Kidney (tissue), 13 donors: ENCODE measurements at regions not wholly inside any gene's neighbourhood (a gene's known extent, or its start where the extent isn't known, plus 50 kb on each side); places are given as distances from the start of the nearest gene placed in this dataset.

Source experiments
- DNase-seq, 5 donors: peaks; one replicate each; pipeline ENCODE4 v3.0.0-alpha.2; 2013 to 2020
- FAIRE-seq: peaks from 2 replicates; lab custom pipeline; 2012; peaks lifted over from hg19 to GRCh38; lab: Jason Lieb, UNC
- H3K27ac ChIP-seq, 2 donors: one replicate each; pipeline ENCODE4 v1.7.0; 2013; ENCODE audit warnings: low read depth in 2 of 2, low read length in 2 of 2, inconsistent platforms in 1 of 2
- H3K27me3 ChIP-seq: one replicate; pipeline ENCODE4 v1.7.1; 2013; ENCODE audit warnings: low read length, inconsistent platforms; ENCODE audit not compliant: control insufficient read depth, insufficient read depth
- H3K36me3 ChIP-seq, 3 donors: one replicate each; pipeline versions ENCODE4 v1.7.0 to v1.7.1; 2013; ENCODE audit warnings: low read length in 3 of 3, control low read depth in 1 of 3, inconsistent platforms in 1 of 3; ENCODE audit not compliant: insufficient read depth in 3 of 3, control insufficient read depth in 2 of 3
- H3K4me1 ChIP-seq, 3 donors: one replicate each; pipeline versions ENCODE4 v1.7.0 to v1.7.1; 2013; ENCODE audit warnings: low read length in 3 of 3, inconsistent platforms in 1 of 3, low read depth in 1 of 3; ENCODE audit not compliant: control insufficient read depth in 2 of 3, insufficient read depth in 2 of 3
- H3K4me3 ChIP-seq, 3 donors: one replicate each; pipeline versions ENCODE4 v1.7.0 to v1.8.1; 2013; ENCODE audit warnings: low read length in 3 of 3, control low read depth in 1 of 3, inconsistent platforms in 1 of 3
- H3K9ac ChIP-seq, 3 donors: one replicate each; pipeline versions ENCODE4 v1.7.0 to v1.7.1; 2013; ENCODE audit warnings: low read length in 3 of 3, control low read depth in 1 of 3, inconsistent platforms in 1 of 3
- H3K9me3 ChIP-seq, 3 donors: one replicate each; pipeline versions ENCODE4 v1.7.0 to v1.7.1; 2013; ENCODE audit warnings: low read length in 3 of 3, control low read depth in 1 of 3, inconsistent platforms in 1 of 3; ENCODE audit not compliant: control insufficient read depth in 2 of 3, insufficient read depth in 1 of 3
- intact Hi-C: fragments of 100-400 bp; cut with DNase I; formaldehyde crosslinking; loops from one replicate; pipeline ENCODE4 v1.11.1; 2022
- TF ChIP-seq, protein P1 (sequence below): IDR thresholded peaks from 3 replicates; pipeline ENCODE4 v1.5.1; 2012; ENCODE audit warnings: mild to moderate bottlenecking, moderate library complexity, borderline replicate concordance; ENCODE audit not compliant: insufficient read depth; ENCODE audit errors: extremely low read depth
- donor health status: control.
- donor health status: control.
- donor health status: control.
- donor health status: control.
- donor health status: control.
- donor health status: DM: yes; HTN: yes; CAD: no.
- donor health status: Normal renal cell carcinoma (clear cell type).

DNA sequence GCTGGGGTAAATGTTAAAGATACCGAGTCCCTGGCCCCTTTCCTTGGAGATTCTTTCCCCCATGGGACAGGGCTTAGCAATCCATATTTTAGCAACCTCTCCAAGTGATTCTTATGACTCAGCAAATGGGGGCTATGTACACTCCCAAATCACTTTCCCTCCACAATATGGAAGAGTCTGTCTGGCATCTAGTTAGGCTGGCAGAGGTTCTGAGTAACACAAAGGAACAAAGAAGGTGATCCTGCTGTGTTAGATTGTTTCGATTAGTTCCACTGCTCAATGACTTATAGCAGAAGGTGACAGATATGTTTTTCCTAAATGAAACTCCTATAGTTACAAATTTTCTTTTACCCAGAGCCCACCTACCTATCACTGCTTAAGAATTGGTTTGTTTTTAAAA lies 154.0 kb upstream of the SYT13 start:
- Histone ChIP-seq H3K27ac (no peak overlapping the region), H3K27me3 (no peaks in the 10 kb centered on the region), H3K4me3 (no peak overlapping the region), H3K9ac (no peak overlapping the region), H3K9me3 (no peaks in the 10 kb centered on the region), H3K4me1 (no peaks in the 10 kb centered on the region), H3K36me3 (no peaks in the 10 kb centered on the region)
- TF ChIP-seq, protein P1, sequence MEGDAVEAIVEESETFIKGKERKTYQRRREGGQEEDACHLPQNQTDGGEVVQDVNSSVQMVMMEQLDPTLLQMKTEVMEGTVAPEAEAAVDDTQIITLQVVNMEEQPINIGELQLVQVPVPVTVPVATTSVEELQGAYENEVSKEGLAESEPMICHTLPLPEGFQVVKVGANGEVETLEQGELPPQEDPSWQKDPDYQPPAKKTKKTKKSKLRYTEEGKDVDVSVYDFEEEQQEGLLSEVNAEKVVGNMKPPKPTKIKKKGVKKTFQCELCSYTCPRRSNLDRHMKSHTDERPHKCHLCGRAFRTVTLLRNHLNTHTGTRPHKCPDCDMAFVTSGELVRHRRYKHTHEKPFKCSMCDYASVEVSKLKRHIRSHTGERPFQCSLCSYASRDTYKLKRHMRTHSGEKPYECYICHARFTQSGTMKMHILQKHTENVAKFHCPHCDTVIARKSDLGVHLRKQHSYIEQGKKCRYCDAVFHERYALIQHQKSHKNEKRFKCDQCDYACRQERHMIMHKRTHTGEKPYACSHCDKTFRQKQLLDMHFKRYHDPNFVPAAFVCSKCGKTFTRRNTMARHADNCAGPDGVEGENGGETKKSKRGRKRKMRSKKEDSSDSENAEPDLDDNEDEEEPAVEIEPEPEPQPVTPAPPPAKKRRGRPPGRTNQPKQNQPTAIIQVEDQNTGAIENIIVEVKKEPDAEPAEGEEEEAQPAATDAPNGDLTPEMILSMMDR: no peak
- DNase-seq (no peak), FAIRE-seq (no peak)
- intact Hi-C loops: no loop called here

DNA sequence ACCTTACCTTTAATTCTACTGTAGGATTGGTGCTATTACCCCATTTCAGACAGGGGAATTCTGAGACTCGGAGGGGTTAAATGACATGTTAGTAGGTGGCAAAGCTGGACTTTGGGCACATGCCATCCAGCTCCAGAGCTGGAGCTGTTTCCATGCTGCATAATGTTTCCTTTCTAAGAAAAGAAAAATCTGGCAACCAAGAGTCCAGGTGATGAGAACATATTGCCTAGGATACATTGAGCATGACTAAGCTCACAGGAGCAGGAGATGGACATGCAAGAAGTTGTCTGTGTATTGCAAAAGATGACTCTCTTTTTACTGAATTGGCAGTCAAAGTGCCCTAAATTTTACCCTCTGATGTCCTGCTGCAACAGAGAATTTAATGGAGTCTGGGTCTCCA lies 150.8 kb upstream of the SYT13 start:
- no peaks in the 10 kb centered on the region for H3K9me3 ChIP-seq
- no peak for FAIRE-seq

DNA sequence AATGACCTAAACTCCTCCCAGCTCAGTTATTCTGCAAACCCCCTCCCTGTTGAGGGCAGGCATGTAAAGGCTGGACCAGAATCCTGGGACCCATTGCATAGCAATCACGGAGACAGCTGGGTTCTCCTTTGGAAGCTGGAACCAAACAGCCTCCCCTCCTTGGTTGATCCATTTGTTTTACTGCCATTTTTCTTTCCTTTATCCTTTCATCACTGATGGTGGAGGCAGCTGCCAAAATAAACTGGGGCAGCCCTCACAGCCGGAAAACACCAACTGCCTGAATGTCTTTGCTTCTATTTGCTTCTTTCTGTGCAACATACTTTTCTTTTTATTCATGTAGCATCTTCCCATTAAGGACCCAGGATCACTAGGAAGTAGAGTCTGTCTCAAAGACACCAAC lies 150.0 kb upstream of the SYT13 start:
- Histone ChIP-seq H3K4me3 (no peak overlapping the region), H3K27me3 (no peaks in the 10 kb centered on the region), H3K36me3 (no peaks in the 10 kb centered on the region), H3K27ac (no peak overlapping the region), H3K4me1 (no peaks in the 10 kb centered on the region), H3K9ac (no peak overlapping the region), H3K9me3 (no peaks in the 10 kb centered on the region)
- FAIRE-seq: no peak
- no peak for DNase-seq
- intact Hi-C loops: no loop called here
- TF ChIP-seq, protein P1: no peak

More for the DNA sequence above, 150.8 kb upstream of the SYT13 start:
- no peak for DNase-seq
- TF ChIP-seq, protein P1: no peak
- Histone ChIP-seq H3K36me3 (no peaks in the 10 kb centered on the region), H3K27ac (no peak overlapping the region), H3K9ac (no peak overlapping the region), H3K27me3 (no peaks in the 10 kb centered on the region), H3K4me1 (no peaks in the 10 kb centered on the region), H3K4me3 (no peak overlapping the region)
- intact Hi-C loops: no loop called here

DNA sequence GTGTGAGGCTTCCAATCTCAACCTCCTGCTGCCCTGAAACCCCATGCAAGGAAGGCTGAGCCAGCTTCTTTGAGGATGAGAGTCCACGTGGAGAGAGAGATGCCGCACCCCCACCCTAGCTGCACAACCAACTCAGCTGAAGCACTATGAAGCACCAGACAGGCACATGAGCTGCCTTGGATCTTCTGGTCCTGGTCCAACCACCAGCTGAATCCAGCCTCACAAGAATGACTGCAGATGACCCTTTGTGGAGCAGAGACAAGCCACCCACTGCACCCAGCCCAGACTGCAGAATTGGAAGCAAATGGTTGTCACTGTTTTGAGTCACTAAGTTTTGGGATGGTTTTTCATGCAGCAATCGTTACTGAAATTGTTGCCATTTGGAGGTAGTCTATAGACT lies 149.6 kb upstream of the SYT13 start:
- FAIRE-seq: no peak
- no peak overlapping the region for H3K27ac ChIP-seq
- H3K27me3 ChIP-seq: no peaks in the 10 kb centered on the region
- TF ChIP-seq, protein P1: no peak
- H3K9me3 ChIP-seq: no peaks in the 10 kb centered on the region
- intact Hi-C loops: no loop called here
- H3K9ac ChIP-seq: no peak overlapping the region
- DNase-seq: no peak
- no peak overlapping the region for H3K4me3 ChIP-seq
- H3K36me3 ChIP-seq: no peaks in the 10 kb centered on the region
- H3K4me1 ChIP-seq: no peaks in the 10 kb centered on the region
